IPS-20b (cell line): ENCODE measurements at regions not wholly inside any gene's neighbourhood (a gene's known extent, or its start where the extent isn't known, plus 50 kb on each side); places are given as distances from the start of the nearest gene placed in this dataset.
"Not testable (repeated sequence)": the region's sequence is repeated elsewhere in the genome, so short reads cannot be mapped to it uniquely, and the experiment has no call there.

Source experiments
- H3K27ac ChIP-seq: one replicate; pipeline ENCODE4 v1.5.1; 2013; ENCODE audit warnings: low read length
- H3K27me3 ChIP-seq: 2 replicates; pipeline ENCODE4 v1.6.1; 2013; ENCODE audit warnings: mild to moderate bottlenecking, low read length, inconsistent platforms; ENCODE audit not compliant: insufficient read depth
- H3K36me3 ChIP-seq: 2 replicates; pipeline ENCODE4 v1.6.1; 2013; ENCODE audit warnings: low read depth, mild to moderate bottlenecking, inconsistent platforms, low read length, moderate library complexity; ENCODE audit not compliant: insufficient read depth
- H3K4me1 ChIP-seq: 2 replicates; pipeline ENCODE4 v1.6.1; 2013; ENCODE audit warnings: mild to moderate bottlenecking, control low read depth, inconsistent platforms, low read length, moderate library complexity; ENCODE audit not compliant: insufficient read depth
- H3K4me3 ChIP-seq: 2 replicates; pipeline ENCODE4 v1.5.1; 2013; ENCODE audit warnings: mild to moderate bottlenecking, low read length, inconsistent platforms
- H3K9ac ChIP-seq: 2 replicates; pipeline ENCODE4 v1.6.1; 2013; ENCODE audit warnings: low read depth, mild to moderate bottlenecking, inconsistent platforms, low read length, moderate library complexity
- H3K9me3 ChIP-seq: 2 replicates; pipeline ENCODE4 v1.6.1; 2013; ENCODE audit warnings: mild to moderate bottlenecking, low read depth, low read length, inconsistent platforms; ENCODE audit not compliant: insufficient read depth

DNA sequence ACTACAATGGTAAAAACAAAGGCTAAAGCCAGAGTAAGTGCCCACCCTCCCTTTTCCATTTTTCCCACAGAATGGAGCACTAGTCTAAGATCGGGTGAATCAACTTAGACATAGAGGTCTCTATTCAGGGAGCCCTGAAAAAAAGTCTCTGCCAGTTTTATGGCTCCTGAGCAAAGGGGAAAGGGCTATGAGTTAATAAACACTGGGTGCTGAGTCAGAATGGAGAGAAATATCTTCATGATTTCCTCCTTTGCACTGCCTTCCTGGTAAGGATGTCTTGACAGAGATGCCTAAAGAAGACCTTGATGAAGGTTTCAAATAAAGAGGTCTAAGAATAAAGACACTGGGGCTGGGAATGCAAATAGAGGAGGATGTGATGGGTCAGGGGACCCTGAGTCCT is 607.4 kb upstream of the MBL2 start:
- Histone ChIP-seq H3K9ac (no peak overlapping the region), H3K36me3 (no peaks in the 10 kb centered on the region), H3K9me3 (no peaks in the 10 kb centered on the region), H3K27me3 (no peaks in the 10 kb centered on the region), H3K27ac (no peak overlapping the region), H3K4me3 (no peak overlapping the region), H3K4me1 (no peaks in the 10 kb centered on the region)

GRCh38 chr10:53370347-53370746 is 597.8 kb upstream of the MBL2 start:
- H3K9ac ChIP-seq = no peak overlapping the region
- H3K9me3 ChIP-seq = no peaks in the 10 kb centered on the region; the same call in none of the 2 replicates
- no peak overlapping the region for H3K27ac ChIP-seq
- H3K4me3 ChIP-seq = no peak overlapping the region
- H3K4me1 ChIP-seq = no peaks in the 10 kb centered on the region
- no peaks in the 10 kb centered on the region for H3K36me3 ChIP-seq
- no peaks in the 10 kb centered on the region for H3K27me3 ChIP-seq

- no peak overlapping the region for H3K9ac ChIP-seq
- no peak overlapping the region for H3K4me3 ChIP-seq
- H3K4me1 ChIP-seq = peaks cover 22% of the 10 kb centered on the region
- H3K27me3 ChIP-seq = no peaks in the 10 kb centered on the region
- H3K9me3 ChIP-seq = no peaks in the 10 kb centered on the region
- no peak overlapping the region for H3K27ac ChIP-seq
- H3K36me3 ChIP-seq = no peaks in the 10 kb centered on the region
These were observed 589.4 kb upstream of the MBL2 start for GRCh38 chr10:53361936-53362335.

- H3K4me3 ChIP-seq = no peak overlapping the region
- peaks cover 22% of the 10 kb centered on the region for H3K4me1 ChIP-seq
- H3K27me3 ChIP-seq = no peaks in the 10 kb centered on the region
- no peaks in the 10 kb centered on the region for H3K36me3 ChIP-seq
- H3K9ac ChIP-seq = no peak overlapping the region
- no peak overlapping the region for H3K27ac ChIP-seq
- H3K9me3 ChIP-seq = no peaks in the 10 kb centered on the region
These were observed 588.7 kb upstream of the MBL2 start for GRCh38 chr10:53361281-53361680.

- H3K9me3 ChIP-seq = not testable (repeated sequence)
These were observed 586.4 kb upstream of the MBL2 start for GRCh38 chr10:53358978-53359377.

GRCh38 chr10:53358536-53358935 is 586.0 kb upstream of the MBL2 start:
- Histone ChIP-seq H3K36me3 (no peaks in the 10 kb centered on the region), H3K4me1 (peaks cover 21% of the 10 kb centered on the region), H3K27ac (peak overlapping the region; percentile 95), H3K27me3 (no peaks in the 10 kb centered on the region), H3K4me3 (peak overlapping the region; percentile 37; the same call in 1 of the 2 replicates), H3K9me3 (no peaks in the 10 kb centered on the region), H3K9ac (peak overlapping the region; percentile 69)

More at GRCh38 chr10:53358978-53359377, 586.4 kb upstream of the MBL2 start:
- Histone ChIP-seq H3K9ac (peak overlapping the region; percentile 63), H3K4me1 (peaks cover 21% of the 10 kb centered on the region), H3K27ac (peak overlapping the region; percentile 95)
- H3K4me3 ChIP-seq, H3K36me3 ChIP-seq, H3K27me3 ChIP-seq: not testable (repeated sequence)

DNA sequence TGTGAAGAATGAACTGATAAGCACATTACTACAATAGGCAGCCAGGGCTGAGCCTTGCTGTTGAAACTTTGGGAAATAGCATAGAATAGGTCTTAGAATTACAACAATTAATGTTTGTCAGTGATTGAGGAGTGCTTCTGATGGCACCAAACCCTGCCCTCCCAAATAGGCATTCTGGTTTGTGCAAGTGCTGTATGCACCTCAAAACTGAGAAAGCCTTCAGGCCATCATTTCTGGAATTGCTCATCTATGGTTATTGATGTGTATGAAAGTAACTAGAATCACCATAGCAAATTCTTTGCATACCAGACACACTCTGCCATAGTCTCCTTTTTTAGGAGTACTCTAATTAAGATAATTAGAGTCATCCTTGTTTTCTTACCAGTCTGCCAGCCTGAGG is 585.0 kb upstream of the MBL2 start:
- Histone ChIP-seq H3K9ac (peak overlapping the region; percentile 69; the same call in 1 of the 2 replicates), H3K9me3 (no peaks in the 10 kb centered on the region), H3K27me3 (no peaks in the 10 kb centered on the region), H3K4me3 (no peak overlapping the region), H3K4me1 (peaks cover 21% of the 10 kb centered on the region), H3K36me3 (no peaks in the 10 kb centered on the region), H3K27ac (peak overlapping the region; percentile 95)

- no peak overlapping the region for H3K4me3 ChIP-seq
- H3K9me3 ChIP-seq = no peaks in the 10 kb centered on the region
- peaks cover 21% of the 10 kb centered on the region for H3K4me1 ChIP-seq
- H3K9ac ChIP-seq = no peak overlapping the region
- no peak overlapping the region for H3K27ac ChIP-seq
- H3K27me3 ChIP-seq = no peaks in the 10 kb centered on the region
- H3K36me3 ChIP-seq = no peaks in the 10 kb centered on the region
These were observed 584.2 kb upstream of the MBL2 start for GRCh38 chr10:53356616-53357349.

- H3K9ac ChIP-seq = not testable (repeated sequence)
These were observed 569.9 kb upstream of the MBL2 start for GRCh38 chr10:53342531-53342930.

DNA sequence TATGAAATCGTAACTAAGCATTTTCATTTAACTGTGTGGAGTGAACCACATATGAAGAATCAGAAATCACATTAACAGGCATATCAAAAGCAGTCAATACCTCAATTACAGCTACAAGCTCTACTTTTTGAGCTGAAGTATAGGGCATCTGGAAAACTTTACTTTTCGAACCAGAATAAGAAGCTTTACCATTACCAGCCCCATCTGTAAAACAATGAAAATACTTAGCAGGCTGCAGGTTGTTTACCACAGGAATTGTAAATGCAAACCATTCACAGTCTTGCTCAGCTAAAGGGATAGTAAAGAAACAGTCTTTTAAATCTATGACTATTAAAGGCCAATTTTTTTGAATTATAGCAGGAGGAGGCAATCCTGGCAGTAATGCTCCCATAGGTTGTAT is 565.6 kb upstream of the MBL2 start:
- H3K36me3 ChIP-seq, H3K4me3 ChIP-seq, H3K27me3 ChIP-seq: not testable (repeated sequence)
- peaks cover 18% of the 10 kb centered on the region for H3K9me3 ChIP-seq
- H3K9ac ChIP-seq = peak overlapping the region; percentile 61; the same call in 1 of the 2 replicates
- peak overlapping the region; percentile 88 for H3K27ac ChIP-seq
- H3K4me1 ChIP-seq = peaks cover 11% of the 10 kb centered on the region

More at GRCh38 chr10:53342531-53342930, 569.9 kb upstream of the MBL2 start:
- H3K4me3 ChIP-seq, H3K27ac ChIP-seq, H3K9me3 ChIP-seq, H3K27me3 ChIP-seq, H3K36me3 ChIP-seq: not testable (repeated sequence)
- H3K4me1 ChIP-seq = peaks cover 22% of the 10 kb centered on the region

- H3K9ac ChIP-seq, H3K27me3 ChIP-seq: not testable (repeated sequence)
- peaks cover 18% of the 10 kb centered on the region for H3K9me3 ChIP-seq
These were observed 563.3 kb upstream of the MBL2 start for GRCh38 chr10:53335803-53336422.

DNA sequence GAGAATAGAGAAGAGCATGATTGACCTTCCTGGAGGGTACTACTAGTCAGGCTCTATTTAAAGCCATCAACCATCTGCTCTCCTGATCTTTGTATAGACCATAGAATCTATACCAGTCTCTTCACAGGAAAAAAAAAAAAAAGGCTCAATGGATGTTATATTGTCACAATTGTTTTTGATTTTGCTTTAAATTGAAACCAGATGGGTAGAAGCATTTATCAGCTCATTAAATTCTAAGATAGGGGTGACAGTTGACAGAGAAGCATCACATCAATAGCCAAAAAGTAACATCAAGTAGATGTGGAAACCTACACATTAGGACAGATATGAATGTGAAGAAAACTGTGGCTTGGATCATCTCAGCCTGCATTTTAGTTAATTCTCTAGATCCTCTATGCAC is 558.9 kb upstream of the MBL2 start:
- H3K27ac ChIP-seq = no peak overlapping the region
- no peaks in the 10 kb centered on the region for H3K27me3 ChIP-seq
- peaks cover 13% of the 10 kb centered on the region for H3K9me3 ChIP-seq
- H3K9ac ChIP-seq = no peak overlapping the region
- no peaks in the 10 kb centered on the region for H3K36me3 ChIP-seq
- H3K4me1 ChIP-seq = no peaks in the 10 kb centered on the region
- no peak overlapping the region for H3K4me3 ChIP-seq

More at GRCh38 chr10:53335803-53336422, 563.3 kb upstream of the MBL2 start:
- H3K4me1 ChIP-seq = peaks cover 11% of the 10 kb centered on the region
- H3K4me3 ChIP-seq, H3K27ac ChIP-seq, H3K36me3 ChIP-seq: not testable (repeated sequence)
